ENCODE measurements at regions not wholly inside any gene's neighbourhood (a gene's known extent, or its start where the extent isn't known, plus 50 kb on each side); places are given as distances from the start of the nearest gene placed in this dataset.

GRCh38 chr5:110288766-110289511 lies 437.5 kb downstream of the TMEM232 start:
- intact Hi-C loops (cut with micrococcal nuclease; ENCODE audit: unreplicated experiment), result no loop called here

GRCh38 chr5:110289512-110289810 lies 437.0 kb downstream of the TMEM232 start:
- BruUV-seq (replicated peaks), result no TSS peak
- Histone ChIP-seq H3K4me1 (ENCODE audit: insufficient read depth, low read length, poor library complexity, severe bottlenecking) (no peaks in the 10 kb centered on the region), H4K20me1 (ENCODE audit: insufficient read depth, low read length) (no peaks in the 10 kb centered on the region), H3K4me2 (ENCODE audit: low read length) (no peak overlapping the region), H3K79me2 (ENCODE audit: insufficient read depth, low read depth, low read length) (no peaks in the 10 kb centered on the region), H3K36me3 (ENCODE audit: insufficient read depth, low read length) (no peaks in the 10 kb centered on the region), H3K9me3 (ENCODE audit: low read length) (no peaks in the 10 kb centered on the region), H2AFZ (ENCODE audit: low read length) (no peak overlapping the region), H3K4me3 (ENCODE audit: low read depth, low read length, poor library complexity, severe bottlenecking) (no peak overlapping the region), H3K27ac (ENCODE audit: low read depth, low read length, poor library complexity, severe bottlenecking) (no peak overlapping the region), H3K9me2 (ENCODE audit: insufficient read depth, low read length) (no peaks in the 10 kb centered on the region)
- DNase-seq (ENCODE audit: low spot score), result no peak
- ChIA-PET CTCF (ENCODE audit: unreplicated experiment) (no interaction called here), POLR2A (interaction anchor here (0.6 kb wide), 1 partner anchor 1405 kb away, joined by 6 read pairs; no protein-coding TSS in a partner anchor)
- no peak for TF ChIP-seq EZH2phosphoT487 (IDR thresholded peaks at IDR 0.05; ENCODE audit: borderline replicate concordance, low read depth, low read length)
- TF ChIP-seq CTCF (conservative IDR thresholded peaks at IDR 0.05; ENCODE audit: low read length), result no peak
- intact Hi-C loops (cut with micrococcal nuclease; ENCODE audit: unreplicated experiment), result no loop called here

More at GRCh38 chr5:110288766-110289511, 437.5 kb downstream of the TMEM232 start:
- no peak overlapping the region for H3K4me2 ChIP-seq (ENCODE audit: low read length)
- no peaks in the 10 kb centered on the region for H3K36me3 ChIP-seq (ENCODE audit: insufficient read depth, low read length)
- TF ChIP-seq CTCF (conservative IDR thresholded peaks at IDR 0.05; ENCODE audit: low read length), result no peak
- no peak for TF ChIP-seq EZH2phosphoT487 (IDR thresholded peaks at IDR 0.05; ENCODE audit: borderline replicate concordance, low read depth, low read length)
- no peaks in the 10 kb centered on the region for H3K4me1 ChIP-seq (ENCODE audit: insufficient read depth, low read length, poor library complexity, severe bottlenecking)
- POLR2A ChIA-PET, result interaction anchor here (0.6 to 0.8 kb wide), 3 partner anchors 1139 to 1872 kb away, joined by 3 to 6 read pairs (median 4); no protein-coding TSS in a partner anchor
- H4K20me1 ChIP-seq (ENCODE audit: insufficient read depth, low read length), result no peaks in the 10 kb centered on the region
- H3K9me2 ChIP-seq (ENCODE audit: insufficient read depth, low read length), result no peaks in the 10 kb centered on the region
- H3K27ac ChIP-seq (ENCODE audit: low read depth, low read length, poor library complexity, severe bottlenecking), result no peak overlapping the region
- BruUV-seq (replicated peaks), result no TSS peak
- CTCF ChIA-PET (ENCODE audit: unreplicated experiment), result no interaction called here
- H3K9me3 ChIP-seq (ENCODE audit: low read length), result no peaks in the 10 kb centered on the region
- no peak for DNase-seq (ENCODE audit: low spot score)
- H3K4me3 ChIP-seq (ENCODE audit: low read depth, low read length, poor library complexity, severe bottlenecking), result no peak overlapping the region
- no peak overlapping the region for H2AFZ ChIP-seq (ENCODE audit: low read length)
- no peaks in the 10 kb centered on the region for H3K79me2 ChIP-seq (ENCODE audit: insufficient read depth, low read depth, low read length)

GRCh38 chr5:110290542-110290941 lies 435.9 kb downstream of the TMEM232 start:
- intact Hi-C loops (cut with micrococcal nuclease; ENCODE audit: unreplicated experiment), result no loop called here
- no peaks in the 10 kb centered on the region for H3K79me2 ChIP-seq (ENCODE audit: insufficient read depth, low read depth, low read length)
- H4K20me1 ChIP-seq (ENCODE audit: insufficient read depth, low read length), result no peaks in the 10 kb centered on the region
- no peaks in the 10 kb centered on the region for H3K9me2 ChIP-seq (ENCODE audit: insufficient read depth, low read length)
- H3K4me2 ChIP-seq (ENCODE audit: low read length), result no peak overlapping the region
- ChIA-PET POLR2A (interaction anchor here (1.1 kb wide), 1 partner anchor 27 kb away, joined by 5 read pairs; no protein-coding TSS in a partner anchor), CTCF (ENCODE audit: unreplicated experiment) (no interaction called here)
- H3K36me3 ChIP-seq (ENCODE audit: insufficient read depth, low read length), result no peaks in the 10 kb centered on the region
- TF ChIP-seq EZH2phosphoT487 (IDR thresholded peaks at IDR 0.05; ENCODE audit: borderline replicate concordance, low read depth, low read length), result no peak
- no peak overlapping the region for H3K27ac ChIP-seq (ENCODE audit: low read depth, low read length, poor library complexity, severe bottlenecking)
- no peaks in the 10 kb centered on the region for H3K4me1 ChIP-seq (ENCODE audit: insufficient read depth, low read length, poor library complexity, severe bottlenecking)
- no peak overlapping the region for H3K4me3 ChIP-seq (ENCODE audit: low read depth, low read length, poor library complexity, severe bottlenecking)
- H2AFZ ChIP-seq (ENCODE audit: low read length), result no peak overlapping the region
- no TSS peak for BruUV-seq (replicated peaks)
- no peak for DNase-seq (ENCODE audit: low spot score)
- no peaks in the 10 kb centered on the region for H3K9me3 ChIP-seq (ENCODE audit: low read length)
